ENCODE measurements at regions not wholly inside any gene's neighbourhood (a gene's known extent, or its start where the extent isn't known, plus 50 kb on each side); places are given as distances from the start of the nearest gene placed in this dataset.

DNA sequence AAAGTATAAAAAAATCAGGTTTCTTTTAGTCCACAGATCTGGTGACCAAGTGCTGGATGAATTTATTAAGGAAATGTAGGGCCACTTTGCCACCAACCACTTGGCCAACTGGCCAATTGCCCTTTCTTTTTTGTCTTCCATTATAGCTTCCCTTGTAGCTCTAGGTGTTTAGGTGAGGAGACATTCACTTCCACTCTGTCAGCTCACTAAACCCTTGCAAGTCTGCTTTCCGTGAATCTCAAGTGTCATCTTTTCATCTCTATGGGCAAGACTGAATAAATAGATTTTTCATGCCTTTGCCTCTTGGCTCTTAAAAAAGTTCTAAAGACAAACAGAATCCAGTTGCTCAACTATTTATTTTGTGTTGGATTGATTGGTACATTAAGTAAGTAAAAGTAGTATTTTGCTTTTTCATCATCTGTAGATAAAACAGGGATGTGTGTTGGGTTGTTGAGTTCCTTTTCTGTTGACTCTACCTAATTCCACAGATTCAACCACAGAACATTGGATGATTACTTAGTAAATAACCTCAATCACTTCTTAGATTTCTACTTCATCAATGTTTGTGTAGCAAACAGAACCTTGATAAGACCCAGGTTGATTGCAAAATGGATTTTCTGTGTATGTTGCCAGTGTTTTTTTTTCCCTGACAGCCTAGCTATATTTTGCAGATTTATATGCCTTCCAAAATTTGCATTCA is 68.1 kb upstream of the GRXCR1 start:
- intact Hi-C loops (cut with DNase I): no loop called here
- Histone ChIP-seq H3K36me3 (no peaks in the 10 kb centered on the region), H3K27ac (no peak overlapping the region), H3K9me3 (no peaks in the 10 kb centered on the region), H3K4me3 (no peak overlapping the region), H3K4me1 (no peaks in the 10 kb centered on the region), H3K27me3 (no peaks in the 10 kb centered on the region)
- TF ChIP-seq EP300 (IDR thresholded peaks at IDR 0.05): no peak
- no peak for TF ChIP-seq POLR2AphosphoS5 (IDR thresholded peaks at IDR 0.05)
- TF ChIP-seq, protein P1, sequence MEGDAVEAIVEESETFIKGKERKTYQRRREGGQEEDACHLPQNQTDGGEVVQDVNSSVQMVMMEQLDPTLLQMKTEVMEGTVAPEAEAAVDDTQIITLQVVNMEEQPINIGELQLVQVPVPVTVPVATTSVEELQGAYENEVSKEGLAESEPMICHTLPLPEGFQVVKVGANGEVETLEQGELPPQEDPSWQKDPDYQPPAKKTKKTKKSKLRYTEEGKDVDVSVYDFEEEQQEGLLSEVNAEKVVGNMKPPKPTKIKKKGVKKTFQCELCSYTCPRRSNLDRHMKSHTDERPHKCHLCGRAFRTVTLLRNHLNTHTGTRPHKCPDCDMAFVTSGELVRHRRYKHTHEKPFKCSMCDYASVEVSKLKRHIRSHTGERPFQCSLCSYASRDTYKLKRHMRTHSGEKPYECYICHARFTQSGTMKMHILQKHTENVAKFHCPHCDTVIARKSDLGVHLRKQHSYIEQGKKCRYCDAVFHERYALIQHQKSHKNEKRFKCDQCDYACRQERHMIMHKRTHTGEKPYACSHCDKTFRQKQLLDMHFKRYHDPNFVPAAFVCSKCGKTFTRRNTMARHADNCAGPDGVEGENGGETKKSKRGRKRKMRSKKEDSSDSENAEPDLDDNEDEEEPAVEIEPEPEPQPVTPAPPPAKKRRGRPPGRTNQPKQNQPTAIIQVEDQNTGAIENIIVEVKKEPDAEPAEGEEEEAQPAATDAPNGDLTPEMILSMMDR (IDR thresholded peaks at IDR 0.05): no peak
- TF ChIP-seq POLR2A (IDR thresholded peaks at IDR 0.05): no peak
- DNase-seq: no peak
- 53 to 75% methylated on average over 1 of the region's 1 CpG for WGBS, 2 donors

DNA sequence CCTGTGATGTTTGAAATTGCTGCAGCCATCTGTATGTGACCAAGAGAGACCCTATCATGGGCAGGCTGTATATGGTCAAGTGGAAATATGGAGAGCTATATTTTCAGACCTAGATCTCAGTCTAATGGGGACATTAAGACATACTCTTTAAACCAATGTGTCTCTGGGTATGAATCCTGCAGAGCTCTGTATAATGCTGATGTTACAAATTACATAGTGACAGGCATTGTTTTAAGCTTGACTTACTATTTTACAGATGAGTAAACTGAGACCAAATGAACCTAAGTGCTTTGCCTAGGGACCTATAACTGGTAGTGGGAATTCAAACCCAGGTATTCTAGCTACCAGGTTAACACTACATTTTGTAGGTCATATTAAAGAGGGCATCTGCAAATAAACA is 71.3 kb upstream of the GRXCR1 start:
- no peaks in the 10 kb centered on the region for H3K9me3 ChIP-seq
- no peak overlapping the region for H3K4me3 ChIP-seq
- no peak for DNase-seq
- no peaks in the 10 kb centered on the region for H3K27me3 ChIP-seq
- TF ChIP-seq, protein P1 (IDR thresholded peaks at IDR 0.05): no peak
- no peak for TF ChIP-seq POLR2A (IDR thresholded peaks at IDR 0.05)
- H3K27ac ChIP-seq: no peak overlapping the region
- intact Hi-C loops (cut with DNase I): no loop called here
- H3K4me1 ChIP-seq: no peaks in the 10 kb centered on the region
- no peaks in the 10 kb centered on the region for H3K36me3 ChIP-seq

DNA sequence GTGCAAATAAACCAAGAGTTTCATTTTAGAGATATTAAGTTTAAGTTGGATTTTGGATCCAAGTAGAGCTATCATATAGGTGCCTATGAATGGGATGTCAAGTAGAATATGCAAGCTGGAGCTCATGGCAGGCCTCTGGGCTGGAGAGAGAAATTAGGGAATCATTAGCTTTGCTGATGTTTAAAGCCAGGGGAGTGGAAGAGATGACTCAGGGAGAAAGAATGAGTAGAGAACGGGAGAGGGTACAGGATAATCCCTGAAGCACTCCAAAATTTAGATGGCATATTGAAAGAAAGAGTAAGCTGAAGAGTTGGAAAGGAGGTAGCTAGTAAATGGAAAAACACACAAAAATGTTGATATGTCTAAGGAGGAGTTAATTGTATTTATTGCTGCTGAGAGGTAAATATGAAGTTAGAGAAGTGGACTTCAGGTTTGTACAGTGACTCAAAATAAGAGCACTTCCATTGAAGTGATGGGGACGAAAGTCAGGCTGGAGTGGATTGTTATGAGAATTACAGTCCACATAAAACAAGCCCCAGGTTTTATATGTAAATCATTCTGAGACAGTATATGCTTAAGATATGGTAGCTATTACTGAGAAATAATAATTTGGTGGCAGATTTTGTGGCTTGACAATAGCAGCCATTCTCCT is 72.5 kb upstream of the GRXCR1 start:
- Histone ChIP-seq H3K27me3 (no peaks in the 10 kb centered on the region), H3K36me3 (no peaks in the 10 kb centered on the region), H3K27ac (no peak overlapping the region), H3K4me3 (no peak overlapping the region), H3K4me1 (no peaks in the 10 kb centered on the region), H3K9me3 (no peaks in the 10 kb centered on the region)
- no peak for DNase-seq
- WGBS, 2 donors: 31 to 54% methylated on average over 2 of the region's 2 CpGs
- intact Hi-C loops (cut with DNase I): no loop called here
- TF ChIP-seq, protein P1 (IDR thresholded peaks at IDR 0.05): no peak
- TF ChIP-seq POLR2A (IDR thresholded peaks at IDR 0.05) (no peak), EP300 (IDR thresholded peaks at IDR 0.05) (no peak), POLR2AphosphoS5 (IDR thresholded peaks at IDR 0.05) (no peak)

DNA sequence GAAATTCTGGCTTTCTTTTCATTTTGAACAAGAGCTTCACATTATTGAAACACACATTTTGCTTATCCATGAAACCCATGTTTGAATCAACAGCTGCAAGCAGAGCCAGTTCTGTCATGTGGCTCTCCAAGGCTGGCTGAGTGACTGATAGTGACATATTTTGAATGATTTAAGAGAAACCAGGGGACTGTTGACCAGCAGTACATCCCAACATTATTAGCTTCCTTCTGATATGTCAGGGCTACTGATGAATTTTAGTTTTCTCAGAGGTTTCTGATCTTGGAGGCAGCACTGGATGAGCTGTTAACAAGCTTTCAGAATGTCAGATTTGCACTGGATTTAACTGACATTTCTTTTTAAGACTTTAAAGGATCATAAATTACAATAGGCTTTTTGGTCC is 74.6 kb upstream of the GRXCR1 start:
- H3K4me3 ChIP-seq: no peak overlapping the region
- no peaks in the 10 kb centered on the region for H3K27me3 ChIP-seq
- intact Hi-C loops (cut with DNase I): no loop called here
- H3K36me3 ChIP-seq: no peaks in the 10 kb centered on the region
- H3K9me3 ChIP-seq: no peaks in the 10 kb centered on the region
- DNase-seq: no peak
- H3K4me1 ChIP-seq: no peaks in the 10 kb centered on the region
- TF ChIP-seq POLR2AphosphoS5 (IDR thresholded peaks at IDR 0.05): no peak
- TF ChIP-seq EP300 (IDR thresholded peaks at IDR 0.05): no peak
- TF ChIP-seq, protein P1 (IDR thresholded peaks at IDR 0.05): no peak
- TF ChIP-seq POLR2A (IDR thresholded peaks at IDR 0.05): no peak
- H3K27ac ChIP-seq: no peak overlapping the region

Data from sigmoid colon (tissue), 6 donors.